ENCODE measurements at regions not wholly inside any gene's neighbourhood (a gene's known extent, or its start where the extent isn't known, plus 50 kb on each side); places are given as distances from the start of the nearest gene placed in this dataset.

- TF ChIP-seq, protein P1, sequence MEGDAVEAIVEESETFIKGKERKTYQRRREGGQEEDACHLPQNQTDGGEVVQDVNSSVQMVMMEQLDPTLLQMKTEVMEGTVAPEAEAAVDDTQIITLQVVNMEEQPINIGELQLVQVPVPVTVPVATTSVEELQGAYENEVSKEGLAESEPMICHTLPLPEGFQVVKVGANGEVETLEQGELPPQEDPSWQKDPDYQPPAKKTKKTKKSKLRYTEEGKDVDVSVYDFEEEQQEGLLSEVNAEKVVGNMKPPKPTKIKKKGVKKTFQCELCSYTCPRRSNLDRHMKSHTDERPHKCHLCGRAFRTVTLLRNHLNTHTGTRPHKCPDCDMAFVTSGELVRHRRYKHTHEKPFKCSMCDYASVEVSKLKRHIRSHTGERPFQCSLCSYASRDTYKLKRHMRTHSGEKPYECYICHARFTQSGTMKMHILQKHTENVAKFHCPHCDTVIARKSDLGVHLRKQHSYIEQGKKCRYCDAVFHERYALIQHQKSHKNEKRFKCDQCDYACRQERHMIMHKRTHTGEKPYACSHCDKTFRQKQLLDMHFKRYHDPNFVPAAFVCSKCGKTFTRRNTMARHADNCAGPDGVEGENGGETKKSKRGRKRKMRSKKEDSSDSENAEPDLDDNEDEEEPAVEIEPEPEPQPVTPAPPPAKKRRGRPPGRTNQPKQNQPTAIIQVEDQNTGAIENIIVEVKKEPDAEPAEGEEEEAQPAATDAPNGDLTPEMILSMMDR (IDR thresholded peaks at IDR 0.05; ENCODE audit: insufficient read depth, low read length, poor library complexity, severe bottlenecking) = no peak
- TF ChIP-seq EZH2phosphoT487 (conservative IDR thresholded peaks at IDR 0.05; ENCODE audit: low read length) = no peak
Measured at GRCh38 chr9:68619072-68619471, 78.4 kb upstream of the TMEM252 start.
